GM19043 (cell line): ENCODE measurements at regions not wholly inside any gene's neighbourhood (a gene's known extent, or its start where the extent isn't known, plus 50 kb on each side); places are given as distances from the start of the nearest gene placed in this dataset.

Experiments used
- ATAC-seq: cut with Tn5 transposase; IDR thresholded peaks from one replicate; pipeline ENCODE4 v1.9.1; 2021; ENCODE audit warnings: low read depth; ENCODE audit not compliant: unreplicated experiment

DNA sequence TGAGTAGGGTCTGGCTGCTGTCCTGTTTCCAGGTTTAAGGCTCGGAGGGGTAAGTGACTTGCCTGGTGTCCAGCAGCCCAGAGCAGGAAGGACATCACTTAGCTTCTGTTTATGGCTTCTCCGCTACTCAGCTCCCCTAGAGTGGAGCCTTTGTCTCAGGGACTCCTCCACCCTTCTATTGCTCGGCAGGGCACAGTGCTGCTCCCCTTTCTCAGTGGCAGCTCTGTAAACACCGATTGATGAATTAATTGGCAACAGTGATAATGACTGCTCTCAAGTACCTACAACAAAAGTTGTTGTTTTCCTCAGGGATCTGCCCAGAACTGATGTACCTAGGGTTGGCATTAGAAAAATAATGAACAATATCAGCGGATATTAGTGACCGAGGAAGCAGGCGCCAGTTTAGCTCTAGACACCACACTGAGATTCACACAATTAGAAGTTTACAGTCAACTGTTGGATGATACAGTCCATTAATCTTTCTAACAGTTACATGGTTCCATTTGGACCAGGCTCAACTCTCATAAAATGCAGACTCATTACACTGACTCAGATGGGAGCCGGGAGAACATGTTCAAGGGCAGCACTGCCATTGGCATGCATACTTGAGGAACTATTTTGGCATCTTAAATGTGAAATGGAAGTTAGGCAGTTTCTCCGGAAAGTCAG lies 265.7 kb downstream of the MTX2 start:
- no peak for ATAC-seq

DNA sequence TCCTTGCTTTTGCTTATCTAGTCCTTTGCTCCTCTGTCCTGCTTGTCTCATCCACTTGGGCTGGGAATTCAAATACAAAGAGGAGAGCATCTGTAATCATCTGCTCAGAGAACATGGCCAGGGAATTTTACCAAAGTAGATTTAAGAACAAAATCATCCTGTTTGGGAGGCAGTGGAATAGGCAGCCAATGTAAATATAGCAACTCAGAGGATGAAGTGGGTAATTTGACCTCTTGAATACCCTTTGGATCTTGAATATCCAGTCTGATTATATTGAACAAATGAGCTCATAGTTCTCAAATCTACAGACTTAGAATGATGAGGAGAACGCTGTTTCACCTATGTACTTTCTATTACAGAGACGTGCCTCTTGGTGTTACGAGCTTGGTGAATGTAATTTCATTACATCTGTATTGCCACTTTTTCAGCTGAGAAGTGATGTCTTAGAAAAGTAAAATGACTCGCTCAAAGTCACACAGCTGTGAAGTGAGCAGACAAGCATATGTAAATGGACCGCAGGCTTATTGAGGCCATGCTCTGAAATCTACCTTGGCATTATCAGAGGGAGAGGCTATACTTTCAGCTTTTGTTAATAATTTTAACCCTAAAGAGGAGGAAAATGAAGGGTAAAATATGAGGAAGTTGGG lies 266.3 kb downstream of the MTX2 start:
- no peak for ATAC-seq

DNA sequence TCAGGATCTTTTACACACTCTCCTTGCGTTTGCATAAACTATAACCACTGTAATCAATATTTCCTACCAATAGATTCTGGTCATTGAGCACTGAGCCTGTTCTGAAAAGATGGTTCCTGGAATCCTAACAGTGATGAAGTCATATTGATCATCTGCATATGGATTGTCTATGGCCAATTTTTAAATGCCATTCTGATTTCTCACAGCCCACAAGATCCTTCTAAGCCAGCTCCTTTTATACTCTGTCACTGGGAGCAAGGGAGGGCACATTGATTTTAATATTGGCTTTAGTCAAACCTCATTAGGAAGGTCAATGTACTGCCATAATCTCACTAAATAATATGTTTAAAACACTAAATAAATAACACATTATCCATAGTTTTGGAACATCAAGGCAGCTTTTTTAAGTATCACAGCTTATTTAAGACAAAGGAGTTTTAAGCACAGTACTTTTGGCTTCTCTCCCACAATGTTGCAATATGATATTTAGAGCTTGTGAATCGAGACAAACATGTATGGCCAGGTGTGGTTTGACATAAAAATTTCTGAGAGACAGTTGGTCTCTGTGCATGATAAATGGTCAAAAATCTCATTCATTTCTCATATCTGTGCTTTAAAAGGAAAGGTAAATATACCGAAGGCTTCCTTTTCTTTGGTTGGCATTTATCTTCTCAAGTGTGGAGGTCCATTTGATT lies 267.3 kb downstream of the MTX2 start:
- no peak for ATAC-seq

DNA sequence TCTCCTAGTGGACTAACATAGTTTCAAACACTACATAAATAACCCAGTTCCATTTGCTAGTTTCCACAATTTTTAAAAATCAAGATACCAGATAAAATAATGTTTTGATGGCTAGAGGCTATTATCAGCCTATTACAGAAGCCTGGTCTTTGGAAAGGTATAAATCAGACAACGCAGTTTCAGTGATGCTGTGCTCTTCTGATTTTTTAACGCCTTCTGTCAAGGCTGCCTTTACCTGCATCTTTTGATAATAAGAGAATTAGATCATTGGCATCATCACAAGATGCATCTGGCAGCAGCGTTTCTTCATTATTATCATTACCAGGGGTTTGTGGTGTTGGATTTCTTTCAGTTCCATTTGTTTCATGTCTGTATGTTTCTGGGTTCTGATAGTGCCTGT lies 268.7 kb downstream of the MTX2 start:
- ATAC-seq, result no peak

DNA sequence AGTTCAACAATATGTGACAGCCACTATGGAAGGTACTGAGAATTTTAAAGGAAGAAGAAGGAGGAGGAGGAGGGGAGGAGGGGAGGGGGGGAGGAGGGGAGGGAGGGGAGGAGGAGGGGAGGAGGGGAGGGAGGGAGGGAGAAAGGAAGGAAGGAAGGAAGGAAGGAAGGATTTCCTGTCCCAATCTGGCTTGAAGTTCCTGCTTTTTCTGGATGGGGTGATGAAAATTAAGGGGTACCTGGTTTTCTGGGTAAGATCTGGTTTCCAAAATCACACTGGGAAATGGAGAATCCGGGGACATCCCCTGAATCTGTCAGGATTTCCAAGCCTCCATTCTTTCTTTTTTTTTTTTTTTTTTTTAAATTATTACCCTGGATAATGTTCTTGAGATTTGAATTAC lies 271.8 kb downstream of the MTX2 start:
- ATAC-seq, result no peak

DNA sequence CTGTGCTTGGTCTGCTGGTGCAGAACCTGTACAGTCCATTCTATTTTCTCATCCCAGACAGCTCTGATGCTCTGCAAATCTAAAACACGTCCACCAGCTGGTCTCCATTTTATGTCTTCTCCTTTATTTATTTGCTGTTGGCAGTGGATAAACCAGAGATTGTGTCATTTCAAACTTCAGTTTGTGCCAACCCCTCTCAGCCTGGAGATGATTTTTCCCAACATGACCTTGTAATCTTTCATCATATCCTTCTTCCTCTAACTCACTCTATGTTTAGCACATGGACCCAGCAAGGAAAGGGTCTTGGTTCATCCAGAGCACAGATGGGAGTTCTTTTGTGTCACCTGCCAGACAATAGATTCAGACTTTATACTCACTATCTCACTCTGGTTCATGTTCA lies 273.2 kb downstream of the MTX2 start:
- ATAC-seq, result no peak

DNA sequence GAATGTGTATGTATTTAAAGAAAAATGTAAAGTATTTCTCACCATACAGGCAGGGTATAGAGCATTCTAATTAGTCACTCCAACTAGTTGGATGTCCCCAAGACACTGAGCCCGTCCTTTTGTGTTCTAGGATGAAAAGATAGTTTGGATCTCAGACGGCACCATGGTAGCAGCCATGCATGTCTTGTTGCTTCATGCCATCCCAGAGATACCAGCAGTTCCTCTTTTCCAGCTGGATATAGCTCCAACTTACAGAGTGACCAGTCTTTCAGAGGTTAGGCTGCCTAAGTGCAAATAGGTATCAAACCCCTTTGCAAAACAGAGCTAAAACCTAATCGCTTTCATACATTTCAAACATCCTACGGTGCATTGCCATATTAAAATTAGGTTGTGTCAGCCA lies 275.3 kb downstream of the MTX2 start:
- ATAC-seq, result no peak

DNA sequence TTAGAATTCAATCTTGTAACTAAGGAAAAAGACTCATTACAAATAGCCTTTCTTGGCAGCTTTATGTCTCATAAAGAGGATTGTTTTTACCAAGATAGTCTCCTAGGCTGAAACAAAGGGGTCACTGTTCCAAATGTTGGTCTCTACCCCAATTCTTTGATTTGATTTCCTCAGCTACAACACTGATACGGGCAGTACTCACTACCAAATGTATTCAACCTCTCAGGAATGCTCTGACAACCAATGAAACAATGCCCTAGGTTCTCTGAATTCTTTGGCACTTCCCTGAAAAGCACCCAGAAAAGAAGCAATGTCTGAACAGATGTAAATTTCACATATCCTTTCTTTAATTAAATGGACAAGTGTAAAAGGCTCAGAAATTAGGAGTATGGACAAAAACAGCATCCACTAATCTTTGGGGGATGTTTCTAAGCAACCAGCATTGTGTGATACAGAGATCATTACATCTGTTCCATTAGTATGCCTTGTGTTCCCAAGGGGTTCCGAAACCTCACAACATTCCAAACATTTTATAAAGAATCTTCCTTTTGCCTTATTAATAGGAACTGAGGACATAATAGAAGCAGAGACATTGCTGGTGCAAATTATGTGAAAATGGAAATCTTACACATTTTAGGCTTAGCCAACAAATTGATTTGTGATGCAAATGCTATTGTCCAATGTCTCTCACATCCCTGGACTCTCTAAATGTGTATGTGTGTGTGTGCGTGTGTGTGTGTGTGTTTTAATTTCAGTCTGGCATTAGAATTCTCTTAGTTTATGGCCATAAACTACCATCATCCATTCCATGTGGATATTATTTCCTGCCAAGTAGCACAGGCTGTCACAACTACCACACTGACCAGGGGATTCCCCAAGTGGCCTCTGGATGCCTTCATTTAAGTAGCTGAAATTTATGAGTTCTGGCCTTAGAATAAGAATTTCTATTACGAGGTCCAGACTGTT lies 276.0 kb downstream of the MTX2 start:
- no peak for ATAC-seq

DNA sequence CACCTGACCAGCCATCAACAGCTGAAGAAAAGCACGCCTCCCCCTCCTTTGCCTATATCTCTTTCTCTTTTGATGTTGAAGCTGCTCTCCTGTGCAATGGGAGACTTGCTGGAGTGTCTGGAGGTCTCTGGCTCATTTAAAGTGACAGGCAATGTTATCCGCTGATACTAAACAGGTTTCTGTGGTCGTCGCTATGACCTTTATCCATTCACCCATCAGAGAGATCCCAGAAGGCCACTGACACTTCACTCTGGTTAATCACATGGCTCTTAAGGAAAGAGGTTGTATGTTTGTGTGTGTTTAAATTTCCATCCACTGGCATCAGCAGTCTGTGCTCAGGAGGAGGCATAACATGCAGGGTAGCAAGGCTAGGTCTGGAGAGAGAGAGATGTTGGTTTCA lies 277.3 kb downstream of the MTX2 start:
- no peak for ATAC-seq

DNA sequence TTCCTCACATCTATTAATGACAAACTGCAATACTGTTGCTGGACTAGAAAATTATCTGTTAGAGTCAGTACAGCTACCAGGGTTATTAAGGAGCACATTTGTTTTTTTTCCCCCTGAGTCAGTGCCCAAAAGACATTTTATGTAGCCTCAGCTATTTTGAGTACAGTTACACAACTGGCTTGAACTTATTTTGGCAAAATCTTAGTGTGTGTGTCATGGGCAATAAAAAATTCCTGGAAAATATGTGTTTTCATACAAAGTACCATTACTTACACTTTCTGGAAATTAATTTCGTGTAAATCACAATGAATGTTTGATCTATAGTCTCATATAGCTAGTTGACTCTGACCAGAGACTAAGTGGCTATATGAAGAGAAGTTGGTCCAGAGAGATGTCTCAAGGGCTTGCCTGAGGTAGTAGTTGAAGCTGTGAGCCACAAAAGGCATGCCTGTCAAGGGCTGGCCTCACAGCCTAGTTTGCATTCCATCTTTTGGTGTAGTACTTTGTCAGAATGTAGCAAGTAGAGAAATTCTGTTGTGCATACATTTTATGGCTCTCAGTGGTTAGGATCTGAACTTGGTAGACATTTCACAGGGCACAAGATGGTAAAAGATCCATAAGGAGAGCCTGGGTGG lies 283.4 kb downstream of the MTX2 start:
- ATAC-seq, result no peak

DNA sequence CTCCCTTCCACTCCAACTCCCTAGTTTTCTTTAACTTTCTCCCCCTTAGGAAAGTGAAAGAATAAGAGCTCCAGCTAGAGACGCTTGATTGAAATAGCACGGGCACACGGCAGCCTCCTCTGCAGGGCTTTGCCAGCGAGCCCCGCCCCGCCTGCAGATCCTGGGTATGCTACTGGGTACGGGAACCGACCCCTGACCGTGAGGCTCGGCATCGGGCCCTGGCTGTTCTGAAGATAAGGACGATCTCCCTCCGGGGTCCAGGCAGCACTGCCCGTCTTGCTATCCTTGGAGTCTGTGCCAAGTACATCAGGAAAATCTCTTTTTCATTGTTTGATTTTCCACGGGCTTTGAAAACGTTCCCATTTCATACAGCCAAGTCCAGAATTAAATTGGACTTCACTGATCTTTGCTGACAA lies 284.5 kb downstream of the MTX2 start:
- ATAC-seq, result no peak

DNA sequence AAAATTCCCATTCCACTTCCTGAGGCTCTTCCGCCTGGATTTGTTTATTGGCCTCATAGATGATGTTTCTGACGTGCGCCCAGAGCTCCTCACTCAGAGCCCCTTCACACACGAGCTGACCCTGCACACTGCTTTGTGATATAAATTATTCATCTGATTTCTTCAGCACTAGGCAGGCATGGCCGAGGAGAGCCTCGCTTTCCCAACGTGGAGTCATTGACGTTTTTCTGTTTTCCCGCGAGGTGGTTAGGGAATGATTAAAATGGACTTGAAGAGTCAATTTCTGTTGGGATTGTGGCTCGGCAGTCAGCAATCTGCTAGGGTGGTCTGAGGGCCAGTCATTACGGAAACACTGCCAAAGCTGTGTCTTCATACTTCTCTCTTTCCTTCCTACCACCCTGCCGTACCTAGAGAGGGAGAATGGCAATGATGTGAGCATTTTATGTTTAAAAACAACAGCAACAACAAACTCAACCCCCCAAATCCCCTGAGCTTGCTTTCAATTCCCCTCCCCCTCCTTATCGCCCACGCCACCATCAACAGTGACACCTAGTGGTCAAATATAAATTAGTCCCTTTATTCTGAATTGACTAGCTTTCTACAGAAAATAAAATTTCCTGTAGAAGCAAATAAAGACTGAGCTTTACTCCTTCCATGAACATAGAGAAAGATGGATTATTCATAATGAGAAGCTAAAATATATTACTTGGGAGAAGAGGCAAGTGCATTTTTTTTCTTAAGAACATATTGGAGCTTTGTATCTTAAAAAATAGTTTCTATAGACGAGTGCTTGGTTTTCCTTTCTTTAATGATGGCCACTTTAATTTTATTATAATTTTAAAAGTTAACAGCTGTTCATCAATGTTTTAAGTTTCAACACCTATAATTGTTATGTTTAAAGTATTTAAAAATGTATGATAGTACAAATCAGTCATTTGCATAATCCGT lies 285.1 kb downstream of the MTX2 start:
- no peak for ATAC-seq

DNA sequence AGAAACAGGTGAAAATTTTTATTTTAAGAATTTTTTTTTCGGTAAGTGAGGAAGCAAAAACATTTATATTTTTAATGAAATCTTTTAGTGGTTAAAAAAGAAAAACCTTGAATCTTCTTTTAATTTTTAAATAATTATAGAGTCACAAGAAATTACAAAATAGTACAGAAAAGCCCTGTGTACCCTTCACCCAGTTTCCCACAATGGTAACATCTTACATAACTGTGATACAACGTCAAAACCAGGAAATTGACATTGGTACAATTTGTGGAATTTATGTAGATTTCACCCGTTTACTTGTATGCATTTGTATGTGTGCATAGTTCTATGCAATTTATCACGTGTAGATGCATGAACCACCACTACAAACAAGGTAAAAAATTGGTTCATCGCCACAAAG lies 285.9 kb downstream of the MTX2 start:
- ATAC-seq, result no peak

DNA sequence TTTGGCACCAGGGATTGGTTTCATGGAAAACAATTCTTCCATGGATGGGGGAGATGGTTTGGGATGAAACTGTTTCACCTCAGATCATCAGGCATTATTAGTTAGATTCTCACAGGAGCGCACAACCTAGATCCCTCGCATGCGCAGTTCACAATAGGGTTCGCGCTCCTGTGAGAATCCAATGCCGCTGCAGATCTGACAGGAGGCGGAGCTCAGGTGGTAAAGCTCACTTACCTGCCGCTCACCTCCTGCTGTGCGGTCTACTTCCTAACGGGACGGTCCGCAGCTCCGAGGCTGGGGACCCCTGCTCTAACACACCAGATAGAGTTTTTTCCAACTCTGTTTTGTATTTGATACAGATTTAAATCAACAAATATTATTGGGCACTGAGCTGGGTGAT lies 286.5 kb downstream of the MTX2 start:
- no peak for ATAC-seq

DNA sequence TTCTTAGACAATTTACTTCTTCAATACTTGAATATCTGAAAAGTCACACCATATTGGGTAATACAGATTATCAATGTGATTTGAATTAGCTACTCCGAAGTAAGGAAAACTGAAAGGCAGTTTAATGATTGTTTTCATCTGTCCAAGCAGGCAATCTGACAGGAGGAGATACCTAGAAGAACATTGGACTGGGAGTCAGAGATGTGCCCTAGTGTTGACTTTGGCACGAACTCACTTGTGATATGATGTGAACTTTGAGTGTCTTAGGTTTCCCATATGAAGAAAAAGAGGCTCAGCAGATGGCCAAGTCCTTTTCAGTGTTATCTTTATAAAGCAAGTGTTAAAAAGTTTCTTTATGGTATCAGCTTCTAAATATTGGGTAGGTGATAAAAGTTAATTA lies 287.1 kb downstream of the MTX2 start:
- no peak for ATAC-seq

DNA sequence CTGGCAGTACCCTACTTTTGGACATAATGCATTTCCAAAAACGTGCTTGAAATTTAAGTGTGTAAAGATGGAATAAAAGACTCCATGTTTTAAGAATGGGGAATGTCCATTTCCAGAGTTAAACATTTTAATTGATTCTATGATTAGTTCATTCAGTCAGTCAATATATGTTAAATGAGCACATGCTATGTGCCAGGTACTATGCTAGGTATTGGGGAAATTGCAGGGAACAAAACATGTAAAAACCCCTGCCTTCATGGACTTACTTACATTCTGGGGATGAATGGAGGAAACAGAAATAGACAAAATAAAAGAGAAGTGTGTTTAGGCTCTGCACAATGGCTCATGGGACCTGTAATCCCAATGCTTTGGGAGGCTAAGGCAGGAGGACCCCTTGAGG lies 288.6 kb downstream of the MTX2 start:
- no peak for ATAC-seq

DNA sequence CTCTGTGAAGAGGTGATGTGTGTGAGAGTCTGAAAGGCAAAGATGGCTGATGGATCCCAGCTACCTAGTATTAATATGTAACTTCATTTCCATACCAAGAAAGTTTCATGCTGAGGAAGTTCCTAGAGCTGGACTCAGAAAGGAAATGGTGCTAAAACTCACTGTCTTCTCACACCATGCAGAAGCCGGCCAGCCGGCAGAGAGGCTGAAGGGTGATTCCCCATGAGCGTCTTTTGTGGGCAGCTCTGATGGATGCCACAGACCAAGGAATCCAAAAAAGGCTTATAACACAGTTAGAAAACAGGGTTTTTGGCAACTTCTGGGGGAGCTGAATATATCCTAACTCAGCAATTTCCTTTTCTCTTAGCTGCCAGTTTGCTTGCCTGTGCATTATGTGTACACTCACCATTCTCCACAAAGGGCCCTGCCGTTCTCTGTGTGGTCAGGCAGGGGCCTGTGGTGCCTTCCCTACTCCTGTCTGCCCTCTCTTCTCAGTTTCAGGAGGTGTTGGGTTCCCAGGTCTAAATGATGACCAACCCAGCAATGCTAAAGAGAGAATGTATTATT lies 289.4 kb downstream of the MTX2 start:
- ATAC-seq, result no peak

DNA sequence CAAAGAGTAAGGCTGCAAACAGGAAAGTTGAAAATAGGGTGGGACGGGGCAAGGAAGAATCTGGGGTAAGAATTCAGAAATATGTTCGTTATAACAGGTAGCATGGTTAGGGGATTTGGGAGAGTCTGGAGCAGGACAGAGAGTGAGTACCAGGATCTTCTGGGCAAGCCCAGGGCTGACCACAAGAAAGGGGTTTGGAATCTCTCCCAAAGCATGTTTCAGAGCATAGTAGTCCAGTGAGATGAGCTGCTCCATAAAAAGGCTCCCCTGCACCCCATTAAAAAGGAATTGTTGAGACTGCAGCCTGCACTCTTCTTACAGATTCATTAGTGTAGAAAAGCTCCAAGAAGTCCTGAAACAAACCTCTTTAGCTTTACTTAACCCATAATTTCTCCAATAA lies 291.1 kb downstream of the MTX2 start:
- ATAC-seq, result no peak

DNA sequence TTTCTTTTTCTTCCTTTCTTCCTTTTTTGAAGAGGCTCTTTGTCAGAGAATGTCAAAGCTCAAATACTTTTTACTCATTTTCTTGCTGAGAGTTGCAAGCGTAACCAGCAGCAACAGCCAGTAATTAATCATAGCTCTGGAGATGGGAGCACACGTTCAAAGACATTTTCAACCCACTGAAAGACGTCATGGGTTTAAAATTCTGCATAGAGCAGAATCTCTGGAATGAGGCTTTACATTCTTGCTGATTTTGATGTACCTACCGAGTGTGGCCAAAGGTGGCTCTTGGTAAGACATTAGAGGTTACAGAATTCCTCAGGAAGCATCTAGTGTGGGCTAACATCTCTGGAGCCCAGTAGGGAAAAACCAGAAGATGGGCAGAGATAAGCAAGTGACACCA lies 292.5 kb downstream of the MTX2 start:
- no peak for ATAC-seq
